PC-9 (cell line): ENCODE measurements at regions not wholly inside any gene's neighbourhood (a gene's known extent, or its start where the extent isn't known, plus 50 kb on each side); places are given as distances from the start of the nearest gene placed in this dataset.

Source experiments
- BruUV-seq: library from RNA; stranded (reverse); fragments of 400-500 nt; replicated peaks from 2 replicates; lab custom pipeline; 2021; lab: Mats Ljungman, UMichigan
- CTCF ChIA-PET: fragments of 300-600 bp; sonication (Branson Sonifier 250); formaldehyde crosslinking; loops from one replicate; lab custom pipeline; 2022; ENCODE audit warnings: antibody characterized with exemption; lab: Charles Lee
- POLR2A ChIA-PET: fragments of 300-600 bp; sonication (Branson Sonifier 250); formaldehyde crosslinking; loops from one replicate; lab custom pipeline; 2022; ENCODE audit warnings: antibody characterized with exemption; ENCODE audit not compliant: unreplicated experiment; lab: Charles Lee
- DNase-seq, 2 experiments: peaks; one replicate each; pipeline versions ENCODE4 v3.0.0 to v3.0.0-alpha.2; 2015 to 2022; ENCODE audit warnings: mixed read lengths in 1 of 2
- H2AFZ ChIP-seq: fragments of 200-600 bp; sonication (generic); 2 replicates; pipeline ENCODE4 v1.8.1; 2017; ENCODE audit warnings: antibody characterized with exemption
- H3F3A ChIP-seq: fragments of 200-600 bp; sonication (generic); 2 replicates; pipeline ENCODE4 v1.8.1; 2017; ENCODE audit warnings: antibody characterized with exemption, mild to moderate bottlenecking, low read depth; ENCODE audit not compliant: insufficient read depth
- H3K27ac ChIP-seq: fragments of 200-600 bp; sonication (generic); 2 replicates; pipeline ENCODE4 v1.6.1; 2016; ENCODE audit warnings: mixed run types
- H3K27me3 ChIP-seq: fragments of 200-600 bp; sonication (generic); 2 replicates; pipeline ENCODE4 v1.6.1; 2016; ENCODE audit warnings: low read depth, mixed run types; ENCODE audit not compliant: insufficient read depth
- H3K36me3 ChIP-seq: fragments of 200-600 bp; sonication (generic); 2 replicates; pipeline ENCODE4 v1.6.1; 2016; ENCODE audit warnings: low read depth, mixed run types
- H3K4me1 ChIP-seq: fragments of 200-600 bp; sonication (generic); replicated peaks from 2 replicates; pipeline ENCODE4 v1.6.1; 2016; ENCODE audit warnings: mixed run types; ENCODE audit not compliant: insufficient read depth
- H3K4me2 ChIP-seq: fragments of 200-600 bp; sonication (generic); 2 replicates; pipeline ENCODE4 v1.6.1; 2017; ENCODE audit warnings: mixed run types
- H3K4me3 ChIP-seq: fragments of 200-600 bp; sonication (generic); 2 replicates; pipeline ENCODE4 v1.6.1; 2016; ENCODE audit warnings: mixed run types
- H3K79me2 ChIP-seq: fragments of 200-600 bp; sonication (generic); 2 replicates; pipeline ENCODE4 v1.6.1; 2017; ENCODE audit warnings: low read depth, mixed run types
- H3K9me2 ChIP-seq: fragments of 200-600 bp; sonication (generic); 2 replicates; pipeline ENCODE4 v1.8.1; 2017; ENCODE audit warnings: mild to moderate bottlenecking; ENCODE audit not compliant: insufficient read depth
- H3K9me3 ChIP-seq: fragments of 200-600 bp; sonication (generic); 2 replicates; pipeline ENCODE4 v1.8.1; 2016; ENCODE audit warnings: low read depth; ENCODE audit not compliant: insufficient read depth
- H4K20me1 ChIP-seq: fragments of 200-600 bp; sonication (generic); 2 replicates; pipeline ENCODE4 v1.8.1; 2017; ENCODE audit not compliant: insufficient read depth
- CTCF ChIP-seq: fragments of 200-600 bp; sonication (generic); conservative IDR thresholded peaks from 2 replicates; pipeline ENCODE4 v1.6.1; 2017; ENCODE audit warnings: mixed run types, antibody characterized with exemption, mild to moderate bottlenecking, moderate library complexity
- EZH2 ChIP-seq: fragments of 200-600 bp; sonication (generic); IDR thresholded peaks from 2 replicates; pipeline ENCODE4 v1.8.0; 2017; ENCODE audit warnings: antibody characterized with exemption, low read depth
- intact Hi-C: fragments of 100-400 bp; cut with micrococcal nuclease; formaldehyde crosslinking; loops from one replicate; pipeline ENCODE4 v1.10.0; 2022; ENCODE audit not compliant: unreplicated experiment

- H3K4me3 ChIP-seq, result no peak overlapping the region
- no peaks in the 10 kb centered on the region for H3K79me2 ChIP-seq
- H3K9me3 ChIP-seq, result no peaks in the 10 kb centered on the region
- CTCF ChIA-PET, result no interaction called here
- no peak overlapping the region for H3K27ac ChIP-seq
- no peaks in the 10 kb centered on the region for H3K36me3 ChIP-seq
- no peaks in the 10 kb centered on the region for H4K20me1 ChIP-seq
- no peak for DNase-seq
- no peaks in the 10 kb centered on the region for H3F3A ChIP-seq
- no TSS peak for BruUV-seq
- H3K9me2 ChIP-seq, result no peaks in the 10 kb centered on the region
- POLR2A ChIA-PET, result no interaction called here
- no peak overlapping the region for H2AFZ ChIP-seq
- no peaks in the 10 kb centered on the region for H3K4me1 ChIP-seq
- TF ChIP-seq EZH2, result no peak
- H3K27me3 ChIP-seq, result no peaks in the 10 kb centered on the region
- H3K4me2 ChIP-seq, result no peak overlapping the region
- intact Hi-C loops, result no loop called here
Measured at GRCh38 chr1:5415606-5416005, 576.6 kb downstream of the NPHP4 start.

GRCh38 chr1:5410652-5411051, 581.6 kb downstream of the NPHP4 start:
- no peaks in the 10 kb centered on the region for H4K20me1 ChIP-seq
- peak in 1 of 2 experiments; percentile 78 for DNase-seq
- H3K79me2 ChIP-seq, result no peaks in the 10 kb centered on the region
- no peak overlapping the region for H3K4me3 ChIP-seq
- H3K36me3 ChIP-seq, result no peaks in the 10 kb centered on the region
- TF ChIP-seq EZH2 (no peak), CTCF (no peak)
- no peaks in the 10 kb centered on the region for H3K27me3 ChIP-seq
- H3K27ac ChIP-seq, result peak overlapping the region; percentile 32; the same call in 1 of the 2 replicates
- H2AFZ ChIP-seq, result no peak overlapping the region
- BruUV-seq, result no TSS peak
- ChIA-PET CTCF (no interaction called here), POLR2A (no interaction called here)
- no peaks in the 10 kb centered on the region for H3K9me3 ChIP-seq
- H3F3A ChIP-seq, result 0 out of 2 replicates have a peak, but pooled peaks cover 3% of the 10 kb centered on the region
- H3K9me2 ChIP-seq, result no peaks in the 10 kb centered on the region
- intact Hi-C loops, result no loop called here
- no peak overlapping the region for H3K4me2 ChIP-seq
- peaks cover 19% of the 10 kb centered on the region for H3K4me1 ChIP-seq

GRCh38 chr1:5408401-5408800, 583.8 kb downstream of the NPHP4 start:
- Histone ChIP-seq H3K9me3 (no peaks in the 10 kb centered on the region), H3K27me3 (no peaks in the 10 kb centered on the region), H3K27ac (no peak overlapping the region), H3K4me3 (no peak overlapping the region), H3K9me2 (no peaks in the 10 kb centered on the region), H3K4me1 (peaks cover 38% of the 10 kb centered on the region), H3K36me3 (no peaks in the 10 kb centered on the region), H3K79me2 (no peaks in the 10 kb centered on the region), H2AFZ (no peak overlapping the region), H3K4me2 (no peak overlapping the region), H4K20me1 (no peaks in the 10 kb centered on the region), H3F3A (peaks cover 12% of the 10 kb centered on the region; the same call in 1 of the 2 replicates)
- CTCF ChIA-PET, result no interaction called here
- TF ChIP-seq EZH2 (no peak), CTCF (no peak)
- BruUV-seq, result no TSS peak
- intact Hi-C loops, result no loop called here
- DNase-seq, result no peak
- POLR2A ChIA-PET, result interaction anchor here (0.7 kb wide), 1 partner anchor 86 kb away, joined by 3 read pairs; no protein-coding TSS in a partner anchor
